ENCODE measurements at regions not wholly inside any gene's neighbourhood (a gene's known extent, or its start where the extent isn't known, plus 50 kb on each side); places are given as distances from the start of the nearest gene placed in this dataset.

DNA sequence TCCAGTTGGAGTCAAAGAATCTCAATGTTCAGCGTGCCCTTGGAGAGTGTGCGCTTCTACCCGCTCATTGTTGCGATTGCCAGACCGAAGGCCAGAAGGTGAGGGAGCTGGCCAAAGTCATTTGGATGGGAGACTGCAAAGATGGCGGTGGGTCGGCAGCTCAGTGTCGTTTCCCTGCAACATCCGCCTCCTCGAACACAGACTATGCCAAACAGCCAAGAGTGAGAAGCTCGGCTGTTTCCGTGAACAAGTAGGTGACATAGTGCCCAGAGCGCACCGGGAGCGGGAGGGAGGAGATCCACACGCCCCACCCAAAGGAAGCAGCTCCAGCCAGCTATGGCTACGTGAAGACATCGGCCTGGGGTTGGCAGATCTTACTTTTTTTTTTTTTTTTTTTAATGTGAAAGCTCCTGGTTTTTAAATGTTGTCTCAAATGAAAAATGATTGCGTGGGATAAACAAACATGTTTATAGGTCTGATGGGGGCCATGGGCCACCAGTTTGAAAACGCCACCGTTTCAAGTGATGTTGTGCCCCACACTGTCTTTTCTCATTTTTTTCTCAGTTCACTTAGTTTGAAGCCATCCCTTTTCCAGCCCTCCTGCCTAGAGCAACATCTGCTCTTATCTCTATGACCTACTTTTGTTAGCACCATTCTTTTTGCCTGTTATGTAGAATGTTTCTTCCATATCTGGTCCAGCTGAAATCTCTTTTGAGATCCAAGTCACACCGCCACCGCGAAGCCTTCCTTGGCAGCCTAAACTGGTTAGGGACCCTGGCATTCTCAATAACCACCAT is 682.4 kb downstream of the RNF144A start:
- TF ChIP-seq EZH2 (IDR thresholded peaks at IDR 0.05; ENCODE audit: insufficient read depth, poor library complexity, severe bottlenecking) (no peak), EZH2phosphoT487 (IDR thresholded peaks at IDR 0.05; ENCODE audit: insufficient read depth, low read depth) (no peak)

Measured in GM23248 (cell line).